ENCODE measurements at regions not wholly inside any gene's neighbourhood (a gene's known extent, or its start where the extent isn't known, plus 50 kb on each side); places are given as distances from the start of the nearest gene placed in this dataset.

GRCh38 chr7:8937204-8937603 is 503.8 kb downstream of the NXPH1 start:
- DNase-seq (ENCODE audit: low read depth), result no peak

DNA sequence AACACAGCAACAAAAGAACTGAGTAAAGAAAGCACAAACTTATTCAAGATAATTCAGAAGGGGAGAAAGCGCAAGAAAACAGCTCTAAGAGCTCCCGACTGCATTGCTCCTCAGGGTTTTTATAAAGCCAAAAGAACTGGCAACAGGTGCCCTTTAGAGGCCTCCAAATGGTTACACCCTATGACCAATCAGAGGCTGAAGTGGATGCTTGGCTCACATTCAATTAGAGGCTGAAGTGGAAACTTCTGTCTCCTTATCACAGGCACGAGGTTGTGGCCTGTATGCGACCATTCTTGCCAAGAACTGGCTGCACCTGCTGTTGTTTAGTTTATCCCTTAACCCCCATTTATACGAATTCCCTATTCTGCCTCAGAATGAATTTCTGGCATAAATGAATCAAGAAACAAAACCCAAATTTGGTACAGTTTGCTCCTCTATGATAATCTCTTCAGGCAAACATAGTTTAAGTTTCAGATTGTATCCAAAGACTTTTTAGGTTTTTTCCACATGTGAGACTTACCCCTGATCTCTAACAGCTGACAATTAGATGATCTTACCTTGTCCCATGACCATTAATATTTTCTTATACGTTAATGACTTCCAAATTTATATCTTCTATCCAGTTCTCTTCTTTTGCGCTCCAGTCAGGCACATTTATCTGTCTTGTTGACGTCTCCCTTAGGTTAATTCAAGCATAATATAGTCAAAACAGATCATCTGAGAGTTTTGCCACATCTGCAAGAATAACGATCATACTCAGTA is 504.8 kb downstream of the NXPH1 start:
- DNase-seq (ENCODE audit: low read depth), result no peak

- DNase-seq (ENCODE audit: low read depth), result no peak
Observed at GRCh38 chr7:8939446-8939845, 506.0 kb downstream of the NXPH1 start.

DNA sequence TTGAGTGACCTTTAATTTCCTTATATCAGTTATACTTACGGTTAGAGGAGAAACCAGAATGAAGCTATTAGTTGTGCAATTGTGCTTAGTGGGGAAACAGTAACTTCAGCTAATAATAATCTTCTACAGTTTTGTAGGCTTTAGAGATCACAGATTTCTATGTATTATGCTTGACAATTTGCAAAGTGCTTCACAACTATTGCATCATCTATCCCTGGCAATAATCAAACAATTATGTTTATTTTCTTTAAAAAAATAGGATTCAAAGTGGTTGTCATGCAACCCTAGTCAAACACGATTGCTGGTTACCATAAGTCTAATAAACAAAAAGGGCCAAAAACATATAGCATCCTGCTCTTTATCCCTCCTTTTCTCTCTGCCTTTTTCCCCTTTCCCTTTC is 530.3 kb downstream of the NXPH1 start:
- no peak for DNase-seq (ENCODE audit: low read depth)

DNA sequence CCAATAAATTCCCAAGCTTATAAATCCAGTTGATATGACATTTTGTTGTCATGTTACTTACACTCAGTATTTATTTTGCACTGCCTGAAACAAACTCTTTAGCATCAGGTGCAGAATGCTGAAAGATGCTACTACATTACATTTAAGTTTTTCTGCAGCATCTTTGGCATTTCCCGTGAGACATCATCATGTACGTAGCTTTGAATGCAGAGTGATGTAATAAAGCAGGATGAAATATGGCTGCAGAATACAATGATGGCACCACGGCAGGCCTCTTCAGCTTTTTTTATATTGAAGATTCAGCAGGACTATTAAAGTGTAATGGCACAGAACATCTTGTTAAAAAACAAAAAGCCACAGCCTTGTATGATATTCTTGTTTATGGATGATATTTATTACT is 531.8 kb downstream of the NXPH1 start:
- no peak for DNase-seq (ENCODE audit: low read depth)

DNA sequence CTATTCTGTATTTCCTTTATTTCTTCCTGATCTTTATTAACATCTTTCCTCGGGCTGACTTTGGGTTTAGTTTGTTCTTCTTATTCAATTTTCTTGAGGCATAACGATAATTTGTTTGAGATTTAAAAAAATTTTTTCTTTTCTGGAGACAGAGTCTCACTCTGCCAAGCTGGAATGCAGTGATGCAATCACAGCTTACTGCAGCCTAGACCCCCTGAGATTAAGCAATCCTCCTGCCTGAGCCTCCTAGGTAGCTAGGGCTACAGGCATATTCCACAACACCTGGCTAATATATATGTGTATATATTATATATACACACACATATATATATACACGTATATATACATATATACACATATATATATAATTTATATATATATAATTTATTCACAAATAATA is 540.2 kb downstream of the NXPH1 start:
- no peak for DNase-seq (ENCODE audit: low read depth)

DNA sequence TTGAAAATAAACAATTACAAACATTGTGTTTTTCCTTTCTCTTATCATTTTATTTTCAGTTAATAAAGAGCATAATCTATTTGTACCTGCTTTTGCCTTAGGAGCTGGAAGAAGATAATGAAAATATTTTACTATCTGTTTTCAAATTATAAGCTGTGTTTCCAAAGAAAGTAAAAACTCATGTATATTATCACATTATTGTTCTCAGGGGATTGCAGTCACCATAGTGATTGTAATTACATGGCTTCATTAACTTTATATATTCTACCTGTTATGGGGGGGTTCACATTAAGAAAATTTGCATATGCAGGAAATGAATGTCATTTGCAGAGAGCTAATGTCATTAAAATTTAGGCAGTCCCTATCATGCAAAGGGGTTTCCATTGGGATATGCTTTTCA is 542.3 kb downstream of the NXPH1 start:
- DNase-seq (ENCODE audit: low read depth), result no peak

- no peak for DNase-seq (ENCODE audit: low read depth)
Observed at GRCh38 chr7:8982338-8982992, 549.1 kb downstream of the NXPH1 start.

DNA sequence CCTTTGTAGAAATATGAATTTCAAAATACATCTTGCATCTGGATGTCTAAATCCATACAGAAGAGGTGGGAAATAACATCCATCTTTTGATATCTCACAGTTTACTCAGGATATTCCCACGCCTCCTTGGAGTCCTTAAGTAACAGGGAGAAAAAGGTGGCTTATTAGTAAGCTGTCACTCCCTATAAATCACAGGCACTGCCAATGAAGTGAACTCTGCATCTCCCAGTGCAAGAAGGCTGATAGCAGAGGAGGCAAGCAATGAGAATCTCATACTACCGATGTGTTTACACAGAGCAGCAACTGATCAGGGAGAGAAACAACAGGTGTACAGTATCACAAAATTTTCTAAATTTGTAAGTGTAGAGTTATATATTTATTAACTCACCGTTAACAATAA is 551.8 kb downstream of the NXPH1 start:
- DNase-seq (ENCODE audit: low read depth), result no peak

GRCh38 chr7:8988267-8988666 is 554.9 kb downstream of the NXPH1 start:
- no peak for DNase-seq (ENCODE audit: low read depth)

DNA sequence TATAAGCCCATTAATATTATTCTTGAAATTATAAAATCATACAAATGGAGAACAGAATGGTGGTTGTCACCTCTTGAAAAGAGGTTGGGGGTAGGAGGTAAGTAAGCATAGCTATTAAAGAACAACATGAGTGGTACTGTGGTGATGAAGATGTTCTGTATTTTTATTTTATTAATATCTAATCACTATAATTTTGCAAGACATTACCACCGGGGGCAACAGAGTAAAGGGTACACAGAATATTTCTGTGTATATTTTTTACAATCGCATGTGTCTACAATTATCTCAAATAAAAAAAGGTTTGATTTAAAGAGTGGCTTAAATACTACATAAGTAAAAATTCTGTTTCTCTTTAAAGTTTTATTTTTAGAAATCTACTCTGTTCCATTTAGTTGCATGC is 557.8 kb downstream of the NXPH1 start:
- no peak for DNase-seq (ENCODE audit: low read depth)

DNA sequence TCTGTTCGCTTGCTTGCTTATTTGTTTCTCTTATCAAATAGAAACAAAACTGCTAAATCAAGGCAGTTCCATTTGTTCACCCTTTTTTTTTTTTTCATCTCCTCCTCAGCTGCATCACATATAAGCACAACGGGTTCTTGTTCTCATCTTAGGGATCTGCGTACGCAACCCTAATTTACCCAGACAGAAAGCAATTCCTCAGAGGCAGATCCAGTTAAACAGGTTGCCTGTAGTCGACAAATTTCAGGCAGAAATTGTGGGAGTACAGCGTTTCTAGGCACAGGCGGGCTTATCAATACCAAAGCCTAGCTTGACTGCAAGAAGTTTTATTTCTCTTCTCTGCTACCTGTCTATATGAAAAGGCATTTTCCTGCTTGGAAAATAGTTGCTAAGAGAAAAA is 565.4 kb downstream of the NXPH1 start:
- no peak for DNase-seq (ENCODE audit: low read depth)

DNA sequence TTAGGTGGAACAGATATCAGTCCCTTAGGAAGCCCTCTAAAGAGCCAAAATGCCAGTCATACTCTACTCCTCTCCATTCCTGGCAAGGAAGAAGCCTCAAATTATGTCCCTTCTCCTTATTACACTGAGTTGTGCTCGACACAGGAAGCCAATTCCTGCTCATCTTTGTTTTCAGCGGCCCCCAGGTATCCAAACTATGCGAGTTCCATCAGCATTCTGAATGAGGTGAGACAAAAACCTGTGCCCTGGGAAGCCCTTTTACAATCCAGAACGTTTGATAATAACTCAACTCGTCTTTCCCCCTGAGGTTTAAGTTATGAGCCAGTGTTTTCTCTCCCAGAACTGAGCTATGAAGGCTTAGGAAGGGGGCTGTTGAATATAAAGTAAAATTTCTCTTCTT is 580.5 kb downstream of the NXPH1 start:
- no peak for DNase-seq (ENCODE audit: low read depth)

GRCh38 chr7:9017286-9017685 is 583.9 kb downstream of the NXPH1 start:
- no peak for DNase-seq (ENCODE audit: low read depth)

DNA sequence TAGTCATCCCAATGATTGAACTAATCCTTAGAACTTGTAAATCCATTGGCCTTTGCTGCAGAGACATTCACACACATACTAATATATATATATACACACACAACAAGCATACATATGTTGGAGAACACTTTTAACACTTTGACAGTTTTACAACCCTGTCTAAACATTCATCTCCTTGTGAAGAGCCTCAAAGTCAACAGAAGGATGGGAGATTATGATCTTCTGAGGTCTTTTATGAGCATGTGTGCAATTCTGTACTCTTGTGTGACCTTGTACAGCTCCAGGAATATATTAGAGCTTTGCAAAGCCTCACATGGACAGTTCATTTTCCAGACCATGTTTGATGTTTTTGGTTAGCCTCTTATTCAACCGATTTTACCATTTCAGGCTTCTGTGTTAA is 589.0 kb downstream of the NXPH1 start:
- DNase-seq (ENCODE audit: low read depth), result no peak

GRCh38 chr7:9023675-9024294 is 590.4 kb downstream of the NXPH1 start:
- no peak for DNase-seq (ENCODE audit: low read depth)

DNA sequence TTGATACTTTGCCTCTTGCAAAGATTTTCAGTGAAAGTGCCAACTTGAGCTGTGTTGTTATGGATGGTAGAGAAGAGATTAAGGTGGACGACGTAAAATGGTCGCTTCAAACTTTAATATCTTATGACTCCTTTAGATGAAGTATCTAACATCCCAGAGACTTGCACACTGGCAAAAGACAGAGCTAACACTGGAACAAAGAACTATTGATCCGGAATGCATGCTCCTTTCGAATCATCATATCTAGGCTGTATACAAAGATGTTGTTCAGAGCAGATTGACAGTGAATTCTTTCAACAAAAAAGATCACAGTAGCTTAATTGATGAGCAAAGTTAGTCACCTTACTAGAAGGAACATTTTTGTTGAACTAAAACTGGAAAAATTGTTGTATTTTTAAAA is 592.7 kb downstream of the NXPH1 start:
- no peak for DNase-seq (ENCODE audit: low read depth)

DNA sequence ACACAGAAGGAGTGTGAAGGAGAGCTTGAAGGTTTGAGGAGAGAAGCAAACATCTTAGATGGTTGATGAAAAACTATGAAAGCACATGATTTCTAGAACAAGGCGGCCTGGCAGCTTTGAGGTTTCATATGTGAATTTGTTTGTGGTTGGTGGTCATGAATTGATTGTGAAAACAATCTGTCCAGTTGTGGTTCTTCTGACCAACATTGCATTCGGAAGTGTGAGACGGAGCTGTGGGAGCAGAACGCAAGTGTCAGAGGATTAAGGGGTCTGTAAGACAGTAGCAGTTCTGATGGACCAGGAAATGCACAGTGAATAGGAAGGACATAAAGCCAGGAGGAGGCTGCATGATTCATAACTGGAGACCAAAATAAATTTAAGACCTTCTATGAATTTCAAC is 594.6 kb downstream of the NXPH1 start:
- DNase-seq (ENCODE audit: low read depth), result no peak

GRCh38 chr7:9029681-9030530 is 596.5 kb downstream of the NXPH1 start:
- DNase-seq (ENCODE audit: low read depth), result no peak

GRCh38 chr7:9030976-9031375 is 597.6 kb downstream of the NXPH1 start:
- DNase-seq (ENCODE audit: low read depth), result no peak

- DNase-seq (ENCODE audit: low read depth), result no peak
Observed at GRCh38 chr7:9031386-9031785, 598.0 kb downstream of the NXPH1 start.

DNA sequence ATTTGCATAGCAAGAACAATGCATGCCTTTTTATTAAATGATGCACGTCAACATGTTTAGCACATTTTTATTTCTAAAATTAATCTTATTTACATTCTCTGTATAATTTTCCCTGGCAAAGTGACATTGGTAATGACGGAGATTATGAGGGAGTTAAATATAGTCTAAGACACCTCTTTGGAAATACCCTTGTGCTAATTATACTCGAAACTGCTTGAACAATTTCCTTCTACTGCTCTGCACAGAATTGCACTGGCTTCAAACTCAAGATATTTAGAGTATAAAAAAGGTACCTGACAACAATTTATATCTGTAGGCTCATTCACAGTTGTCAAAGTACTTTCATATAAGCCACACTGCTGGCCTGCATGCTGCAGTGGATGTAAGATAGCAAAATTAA is 602.7 kb downstream of the NXPH1 start:
- no peak for DNase-seq (ENCODE audit: low read depth)

Data from activated T-cell treated with anti-CD3 and anti-CD28 coated beads for 1 hour (primary cell).